Fibroblast of the aortic adventitia (primary cell): ENCODE measurements at regions not wholly inside any gene's neighbourhood (a gene's known extent, or its start where the extent isn't known, plus 50 kb on each side); places are given as distances from the start of the nearest gene placed in this dataset.
"Not testable (repeated sequence)": the region's sequence is repeated elsewhere in the genome, so short reads cannot be mapped to it uniquely, and the experiment has no call there.

Experiments used
- DNase-seq: peaks from one replicate; pipeline ENCODE4 v3.0.0-alpha.2; 2010; ENCODE audit warnings: low read depth
- H3K4me3 ChIP-seq: 2 replicates; pipeline ENCODE4 v1.5.1; 2011; ENCODE audit warnings: low read depth, mild to moderate bottlenecking, control low read depth, low read length, moderate library complexity
- CTCF ChIP-seq: IDR thresholded peaks from 2 replicates; pipeline ENCODE4 v1.5.1; 2011; ENCODE audit warnings: mild to moderate bottlenecking, low read length, control low read depth, inconsistent platforms; ENCODE audit not compliant: insufficient read depth

- peak; percentile 74 for DNase-seq
- H3K4me3 ChIP-seq = no peak overlapping the region
- TF ChIP-seq CTCF = no peak
Observed at GRCh38 chr5:154593071-154593470, 115.0 kb upstream of the HAND1 start.

GRCh38 chr5:154590093-154590724, 112.2 kb upstream of the HAND1 start:
- H3K4me3 ChIP-seq = no peak overlapping the region
- TF ChIP-seq CTCF = no peak
- no peak for DNase-seq

GRCh38 chr5:154589511-154589910, 111.5 kb upstream of the HAND1 start:
- no peak for TF ChIP-seq CTCF
- H3K4me3 ChIP-seq = no peak overlapping the region
- DNase-seq = no peak

- DNase-seq, H3K4me3 ChIP-seq: not testable (repeated sequence)
Observed at GRCh38 chr5:154588833-154589425, 110.9 kb upstream of the HAND1 start.

GRCh38 chr5:154588091-154588774, 110.2 kb upstream of the HAND1 start:
- no peak for DNase-seq
- H3K4me3 ChIP-seq = no peak overlapping the region
- TF ChIP-seq CTCF = no peak

- DNase-seq = no peak
Observed at GRCh38 chr5:154587123-154588026, 109.3 kb upstream of the HAND1 start.

More at GRCh38 chr5:154587123-154588026, 109.3 kb upstream of the HAND1 start:
- no peak overlapping the region for H3K4me3 ChIP-seq
- TF ChIP-seq CTCF = no peak
